ENCODE measurements at regions not wholly inside any gene's neighbourhood (a gene's known extent, or its start where the extent isn't known, plus 50 kb on each side); places are given as distances from the start of the nearest gene placed in this dataset.

GRCh38 chr9:7375013-7375511 is 424.5 kb downstream of the DMAC1 start:
- TF ChIP-seq, protein P1, sequence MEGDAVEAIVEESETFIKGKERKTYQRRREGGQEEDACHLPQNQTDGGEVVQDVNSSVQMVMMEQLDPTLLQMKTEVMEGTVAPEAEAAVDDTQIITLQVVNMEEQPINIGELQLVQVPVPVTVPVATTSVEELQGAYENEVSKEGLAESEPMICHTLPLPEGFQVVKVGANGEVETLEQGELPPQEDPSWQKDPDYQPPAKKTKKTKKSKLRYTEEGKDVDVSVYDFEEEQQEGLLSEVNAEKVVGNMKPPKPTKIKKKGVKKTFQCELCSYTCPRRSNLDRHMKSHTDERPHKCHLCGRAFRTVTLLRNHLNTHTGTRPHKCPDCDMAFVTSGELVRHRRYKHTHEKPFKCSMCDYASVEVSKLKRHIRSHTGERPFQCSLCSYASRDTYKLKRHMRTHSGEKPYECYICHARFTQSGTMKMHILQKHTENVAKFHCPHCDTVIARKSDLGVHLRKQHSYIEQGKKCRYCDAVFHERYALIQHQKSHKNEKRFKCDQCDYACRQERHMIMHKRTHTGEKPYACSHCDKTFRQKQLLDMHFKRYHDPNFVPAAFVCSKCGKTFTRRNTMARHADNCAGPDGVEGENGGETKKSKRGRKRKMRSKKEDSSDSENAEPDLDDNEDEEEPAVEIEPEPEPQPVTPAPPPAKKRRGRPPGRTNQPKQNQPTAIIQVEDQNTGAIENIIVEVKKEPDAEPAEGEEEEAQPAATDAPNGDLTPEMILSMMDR (IDR thresholded peaks at IDR 0.05), result no peak
- intact Hi-C loops (cut with DNase I), result no loop called here
- no peak for DNase-seq (ENCODE audit: low spot score in 2 of 2)
- Histone ChIP-seq H3K9me3 (no peaks in the 10 kb centered on the region), H3K27me3 (no peaks in the 10 kb centered on the region), H3K4me3 (no peak overlapping the region), H3K4me1 (no peaks in the 10 kb centered on the region), H3K27ac (no peak overlapping the region), H3K36me3 (no peaks in the 10 kb centered on the region)

DNA sequence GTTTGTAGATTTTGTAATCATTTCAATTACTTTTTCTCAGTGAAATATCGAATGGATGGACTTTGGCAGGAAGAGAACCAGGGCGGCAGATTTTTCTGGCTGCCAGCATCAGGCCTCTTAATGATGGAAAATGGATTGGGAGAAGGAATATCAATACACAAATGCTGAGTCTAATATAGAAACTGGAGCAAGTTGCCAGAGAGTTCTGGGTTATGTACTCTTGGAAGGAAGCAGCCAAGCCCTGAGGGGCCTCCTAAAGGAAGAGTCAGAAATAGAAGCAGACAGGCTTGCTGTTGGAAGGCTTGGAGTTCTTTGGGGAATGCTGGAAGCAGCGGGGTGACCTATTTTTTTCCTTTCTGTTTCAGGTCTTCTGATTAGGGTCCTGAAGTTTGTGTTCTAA is 428.6 kb downstream of the DMAC1 start:
- Histone ChIP-seq H3K9me3 (no peaks in the 10 kb centered on the region), H3K36me3 (no peaks in the 10 kb centered on the region), H3K4me1 (no peaks in the 10 kb centered on the region), H3K4me3 (no peak overlapping the region), H3K27me3 (no peaks in the 10 kb centered on the region), H3K27ac (no peak overlapping the region)
- intact Hi-C loops (cut with DNase I), result no loop called here
- TF ChIP-seq, protein P1 (IDR thresholded peaks at IDR 0.05), result no peak
- DNase-seq (ENCODE audit: low spot score in 2 of 2), result no peak

- DNase-seq (ENCODE audit: low spot score in 2 of 2), result no peak
- no peaks in the 10 kb centered on the region for H3K36me3 ChIP-seq
- H3K27ac ChIP-seq, result no peak overlapping the region
- no peaks in the 10 kb centered on the region for H3K27me3 ChIP-seq
- H3K9me3 ChIP-seq, result no peaks in the 10 kb centered on the region
- TF ChIP-seq, protein P1 (IDR thresholded peaks at IDR 0.05), result no peak
- intact Hi-C loops (cut with DNase I), result no loop called here
- H3K4me1 ChIP-seq, result no peaks in the 10 kb centered on the region
- no peak overlapping the region for H3K4me3 ChIP-seq
These were observed 429.2 kb downstream of the DMAC1 start for GRCh38 chr9:7370381-7370780.

GRCh38 chr9:7369384-7369821 is 430.2 kb downstream of the DMAC1 start:
- no peak overlapping the region for H3K4me3 ChIP-seq
- no peak for DNase-seq (ENCODE audit: low spot score in 2 of 2)
- no peaks in the 10 kb centered on the region for H3K4me1 ChIP-seq
- H3K36me3 ChIP-seq, result no peaks in the 10 kb centered on the region
- no peaks in the 10 kb centered on the region for H3K9me3 ChIP-seq
- intact Hi-C loops (cut with DNase I), result no loop called here
- TF ChIP-seq, protein P1 (IDR thresholded peaks at IDR 0.05), result no peak
- no peaks in the 10 kb centered on the region for H3K27me3 ChIP-seq
- no peak overlapping the region for H3K27ac ChIP-seq

- TF ChIP-seq, protein P1 (IDR thresholded peaks at IDR 0.05), result no peak
- no peak overlapping the region for H3K27ac ChIP-seq
- H3K9me3 ChIP-seq, result no peaks in the 10 kb centered on the region
- H3K27me3 ChIP-seq, result no peaks in the 10 kb centered on the region
- no peak overlapping the region for H3K4me3 ChIP-seq
- DNase-seq (ENCODE audit: low spot score in 2 of 2), result no peak
- H3K36me3 ChIP-seq, result no peaks in the 10 kb centered on the region
- intact Hi-C loops (cut with DNase I), result no loop called here
- H3K4me1 ChIP-seq, result no peaks in the 10 kb centered on the region
These were observed 430.9 kb downstream of the DMAC1 start for GRCh38 chr9:7368410-7369292.
